Endodermal cell (in vitro differentiated cells): ENCODE measurements at regions not wholly inside any gene's neighbourhood (a gene's known extent, or its start where the extent isn't known, plus 50 kb on each side); places are given as distances from the start of the nearest gene placed in this dataset.

Experiments
- DNase-seq: peaks from one replicate; pipeline ENCODE4 v3.0.0-alpha.2; 2017
- H3K27ac ChIP-seq: 2 replicates; pipeline ENCODE4 v1.5.1; 2013; ENCODE audit warnings: mild to moderate bottlenecking, low read depth, low read length, moderate library complexity
- H3K27me3 ChIP-seq: 2 replicates; pipeline ENCODE4 v1.6.1; 2013; ENCODE audit warnings: mild to moderate bottlenecking, low read length, moderate library complexity; ENCODE audit not compliant: insufficient read depth, control insufficient read depth, poor library complexity, severe bottlenecking
- H3K36me3 ChIP-seq: 2 replicates; pipeline ENCODE4 v1.7.0; 2013; ENCODE audit warnings: mild to moderate bottlenecking, low read length, moderate library complexity; ENCODE audit not compliant: control insufficient read depth, insufficient read depth
- H3K4me1 ChIP-seq: one replicate; pipeline ENCODE4 v1.7.0; 2013; ENCODE audit warnings: low read length; ENCODE audit not compliant: control insufficient read depth, insufficient read depth
- H3K4me3 ChIP-seq: 2 replicates; pipeline ENCODE4 v1.5.1; 2013; ENCODE audit warnings: mild to moderate bottlenecking, low read length, moderate library complexity
- H3K9ac ChIP-seq: 2 replicates; pipeline ENCODE4 v1.6.1; 2013; ENCODE audit warnings: mild to moderate bottlenecking, low read length, moderate library complexity; ENCODE audit not compliant: poor library complexity, severe bottlenecking; ENCODE audit errors: extremely low read depth
- H3K9me3 ChIP-seq: 2 replicates; pipeline ENCODE4 v1.6.1; 2013; ENCODE audit warnings: mild to moderate bottlenecking, low read length, moderate library complexity; ENCODE audit not compliant: control insufficient read depth
- H3K27ac Mint-ChIP-seq: 2 replicates; pipeline ENCODE4 v1.8.0; 2020; ENCODE audit warnings: mixed read lengths
- H3K27me3 Mint-ChIP-seq: 2 replicates; pipeline ENCODE4 v1.8.0; 2021; ENCODE audit warnings: mild to moderate bottlenecking, mixed read lengths; ENCODE audit not compliant: insufficient read depth
- H3K36me3 Mint-ChIP-seq: 2 replicates; pipeline ENCODE4 v1.8.0; 2020; ENCODE audit warnings: low read depth, mixed read lengths
- H3K4me1 Mint-ChIP-seq: 2 replicates; pipeline ENCODE4 v1.8.0; 2020; ENCODE audit warnings: mixed read lengths
- H3K4me3 Mint-ChIP-seq: 2 replicates; pipeline ENCODE4 v1.8.0; 2020; ENCODE audit warnings: mild to moderate bottlenecking, moderate library complexity, mixed read lengths
- H3K9me3 Mint-ChIP-seq: 2 replicates; pipeline ENCODE4 v1.8.0; 2020; ENCODE audit warnings: mild to moderate bottlenecking, mixed read lengths
- CTCF ChIP-seq: fragments of 200-600 bp; sonication (generic); conservative IDR thresholded peaks from 2 replicates; pipeline ENCODE4 v1.5.0; 2021; ENCODE audit warnings: antibody characterized with exemption, mild to moderate bottlenecking
- WGBS, 2 experiments: methylation state at CpG; one replicate each; pipeline versions ENCODE4 v1.1.5 to v1.1.7; 2013; ENCODE audit warnings: missing lambda C conversion rate in 2 of 2, mixed read lengths in 1 of 2; ENCODE audit not compliant: insufficient coverage in 1 of 2, insufficient read length in 1 of 2; 5-methylcytosine and 5-hydroxymethylcytosine counted together

DNA sequence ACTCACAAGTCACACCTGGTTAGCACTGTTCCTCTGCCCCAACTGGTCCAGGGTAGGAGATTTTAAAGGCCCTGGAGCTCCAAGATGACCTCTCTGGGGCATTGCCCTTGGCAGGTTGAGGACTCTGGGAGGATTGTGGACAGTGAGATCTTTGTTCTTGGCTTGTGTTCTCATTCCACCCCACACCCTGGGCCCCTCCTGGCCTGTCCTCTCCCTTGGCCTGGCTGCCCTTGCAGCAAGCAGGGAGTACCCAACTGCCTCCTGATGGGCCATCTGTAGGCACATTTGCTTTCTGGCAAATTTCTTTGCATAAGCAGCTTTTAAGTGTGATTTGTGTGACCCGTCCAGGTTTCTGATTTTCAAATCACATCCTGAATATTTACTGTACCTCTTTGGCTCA lies 239.6 kb downstream of the UTP18 start:
- H3K9me3 Mint-ChIP-seq = no peaks in the 10 kb centered on the region
- 74 to 100% methylated on average over 1 of the region's 1 CpG for WGBS, 2 experiments
- no peaks in the 10 kb centered on the region for H3K36me3 Mint-ChIP-seq
- H3K27ac Mint-ChIP-seq = no peak overlapping the region
- Histone ChIP-seq H3K9ac (no peak overlapping the region), H3K4me1 (peaks cover 3% of the 10 kb centered on the region), H3K27me3 (no peaks in the 10 kb centered on the region), H3K4me3 (no peak overlapping the region), H3K9me3 (no peaks in the 10 kb centered on the region), H3K36me3 (no peaks in the 10 kb centered on the region), H3K27ac (no peak overlapping the region)
- no peak for DNase-seq
- peaks cover 9% of the 10 kb centered on the region for H3K27me3 Mint-ChIP-seq
- no peak overlapping the region for H3K4me3 Mint-ChIP-seq
- TF ChIP-seq CTCF = no peak
- H3K4me1 Mint-ChIP-seq = peaks cover 8% of the 10 kb centered on the region

- Histone ChIP-seq H3K4me3 (no peak overlapping the region), H3K36me3 (no peaks in the 10 kb centered on the region), H3K9me3 (no peaks in the 10 kb centered on the region), H3K27me3 (peaks cover 3% of the 10 kb centered on the region), H3K4me1 (peaks cover 3% of the 10 kb centered on the region), H3K27ac (no peak overlapping the region), H3K9ac (no peak overlapping the region)
- no peak for DNase-seq
- peaks cover 12% of the 10 kb centered on the region for H3K27me3 Mint-ChIP-seq
- H3K4me3 Mint-ChIP-seq = no peak overlapping the region
- H3K27ac Mint-ChIP-seq = no peak overlapping the region
- peaks cover 8% of the 10 kb centered on the region for H3K4me1 Mint-ChIP-seq
- H3K9me3 Mint-ChIP-seq = no peaks in the 10 kb centered on the region
- TF ChIP-seq CTCF = no peak
- 78 to 88% methylated on average over 1 of the region's 1 CpG for WGBS, 2 experiments
- H3K36me3 Mint-ChIP-seq = no peaks in the 10 kb centered on the region
These were observed 240.1 kb downstream of the UTP18 start for GRCh38 chr17:51500454-51500853.

DNA sequence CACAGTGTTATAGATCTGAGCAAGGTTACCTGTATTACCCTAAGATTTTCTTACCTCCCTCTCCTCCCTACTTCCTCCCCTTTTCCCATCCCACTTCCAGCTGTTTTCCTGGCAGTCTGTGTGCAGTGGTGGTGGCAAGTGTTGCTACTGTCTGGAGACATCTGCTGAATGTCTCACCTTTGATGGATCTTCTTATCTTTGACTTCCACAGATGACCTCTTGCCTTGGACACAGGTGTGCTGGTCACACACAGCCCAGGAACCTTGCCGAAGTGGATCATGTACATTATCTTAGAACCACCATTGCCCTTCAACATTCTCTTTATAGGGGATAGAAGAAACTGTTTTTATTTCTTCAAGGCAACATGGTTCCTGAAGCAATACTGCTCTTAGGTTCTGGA lies 245.1 kb downstream of the UTP18 start:
- Histone ChIP-seq H3K9ac (no peak overlapping the region), H3K27ac (no peak overlapping the region), H3K27me3 (peaks cover 8% of the 10 kb centered on the region), H3K4me3 (no peak overlapping the region), H3K9me3 (no peaks in the 10 kb centered on the region), H3K36me3 (no peaks in the 10 kb centered on the region), H3K4me1 (no peaks in the 10 kb centered on the region)
- no peak overlapping the region for H3K27ac Mint-ChIP-seq
- TF ChIP-seq CTCF = no peak
- 95% methylated on average over 1 of the region's 1 CpG; no CpG with 5 or more reads in 1 of the 2 experiments for WGBS, 2 experiments
- no peak overlapping the region for H3K4me3 Mint-ChIP-seq
- DNase-seq = no peak
- H3K9me3 Mint-ChIP-seq = no peaks in the 10 kb centered on the region
- no peaks in the 10 kb centered on the region for H3K4me1 Mint-ChIP-seq
- H3K36me3 Mint-ChIP-seq = no peaks in the 10 kb centered on the region
- H3K27me3 Mint-ChIP-seq = peaks cover 23% of the 10 kb centered on the region
